Right lobe of liver (tissue), 6 donors: ENCODE measurements at regions not wholly inside any gene's neighbourhood (a gene's known extent, or its start where the extent isn't known, plus 50 kb on each side); places are given as distances from the start of the nearest gene placed in this dataset.

Experiments used
- ATAC-seq, 4 donors: fragments of 200-7000 bp; cut with Tn5 transposase; one replicate each; pipeline ENCODE4 v1.9.1; 2020; ENCODE audit warnings: mild to moderate bottlenecking in 4 of 4, moderate library complexity in 4 of 4
- DNase-seq, 3 donors: peaks; one replicate each; pipeline ENCODE4 v3.0.0-alpha.2; 2020
- H3K27ac ChIP-seq, 3 donors: fragments of 200-600 bp; one replicate each; pipeline ENCODE4 v1.8.0; 2022
- H3K27me3 ChIP-seq, 2 donors: fragments of 200-600 bp; one replicate each; pipeline ENCODE4 v1.8.0; 2022
- H3K36me3 ChIP-seq, 4 donors: fragments of 200-600 bp; sonication (generic) in 1 of 4; one replicate each; pipeline versions ENCODE4 v1.5.1 to v1.8.0; 2017 to 2022; ENCODE audit warnings: control low read depth in 1 of 4
- H3K4me1 ChIP-seq, 4 donors: fragments of 200-600 bp; sonication (generic) in 1 of 4; one replicate each; pipeline versions ENCODE4 v1.5.1 to v1.8.0; 2017 to 2022; ENCODE audit warnings: control low read depth in 1 of 4
- H3K4me3 ChIP-seq, 3 donors: fragments of 200-600 bp; one replicate each; pipeline ENCODE4 v1.8.0; 2022
- H3K9me3 ChIP-seq, 4 donors: fragments of 200-600 bp; sonication (generic) in 1 of 4; one replicate each; pipeline versions ENCODE4 v1.5.1 to v1.8.0; 2017 to 2022; ENCODE audit warnings: control low read depth in 1 of 4
- CTCF ChIP-seq, 4 donors: fragments of 200-600 bp in 3 of 4; fragments of 450-650 bp in 1 of 4; IDR thresholded peaks; one replicate each; pipeline versions ENCODE4 v1.5.1 to v1.8.0; 2016 to 2022; ENCODE audit warnings: antibody characterized with exemption in 4 of 4, mild to moderate bottlenecking in 2 of 4
- POLR2A ChIP-seq: fragments of 450-650 bp; IDR thresholded peaks from one replicate; pipeline ENCODE4 v1.6.1; 2017; ENCODE audit warnings: antibody characterized with exemption, mild to moderate bottlenecking
- WGBS: methylation state at CpG from one replicate; pipeline ENCODE4 v1.1.6; 2018; ENCODE audit warnings: low coverage, low lambda C conversion rate; ENCODE audit not compliant: insufficient coverage; ENCODE audit errors: missing lambda C conversion rate; 5-methylcytosine and 5-hydroxymethylcytosine counted together
- intact Hi-C, 2 donors: fragments of 100-400 bp; cut with DNase I; formaldehyde crosslinking; loops; one replicate each; pipeline versions ENCODE4 v1.11.2 to v1.14.1; 2022
- donor health status: DM: no; HTN: yes; CAD: no.
- donor health status: DM: no; HTN: no; CAD: no.
- donor health status: DM: no; HTN: no; CAD: no.
- donor health status: DM: no; HTN: yes; CAD: no.
- donor health status: DM: no; HTN: yes; CAD: no.

- intact Hi-C loops: loop anchor here in 1 of 2 donors (10.0 kb wide), 1 partner anchor 232 kb away; no protein-coding TSS in a partner anchor
- peak in 1 of 3 donors; percentile 37 for DNase-seq
Observed at GRCh38 chr16:66266436-66267291, 99.8 kb upstream of the CDH5 start.

GRCh38 chr16:66265556-66266141 lies 100.8 kb upstream of the CDH5 start:
- Histone ChIP-seq H3K27ac (no peak overlapping the region), H3K4me3 (no peak overlapping the region), H3K4me1 (peaks cover 0 to 2% (median 0%) of the 10 kb centered on the region in 4 donors), H3K27me3 (no peaks in the 10 kb centered on the region), H3K9me3 (no peaks in the 10 kb centered on the region), H3K36me3 (no peaks in the 10 kb centered on the region)
- TF ChIP-seq POLR2A (no peak), CTCF (IDR thresholded peaks at IDR 0.05) (no peak)
- intact Hi-C loops: loop anchor here in 1 of 2 donors (10.0 kb wide), 1 partner anchor 231 kb away; no protein-coding TSS in a partner anchor
- 80% methylated on average over 1 of the region's 13 CpGs for WGBS
- DNase-seq (peak in 1 of 3 donors; percentile 11), ATAC-seq (no peak)

More at GRCh38 chr16:66266436-66267291, 99.8 kb upstream of the CDH5 start:
- H3K4me1 ChIP-seq: peaks cover 0 to 4% (median 0%) of the 10 kb centered on the region in 4 donors
- no peaks in the 10 kb centered on the region for H3K9me3 ChIP-seq
- ATAC-seq: no peak
- 34% methylated on average over 9 of the region's 24 CpGs for WGBS
- TF ChIP-seq POLR2A (no peak), CTCF (IDR thresholded peaks at IDR 0.05) (no peak)
- H3K36me3 ChIP-seq: no peaks in the 10 kb centered on the region
- H3K27ac ChIP-seq: no peak overlapping the region
- H3K27me3 ChIP-seq: no peaks in the 10 kb centered on the region
- H3K4me3 ChIP-seq: no peak overlapping the region

- H3K27ac ChIP-seq: no peak overlapping the region
Observed at GRCh38 chr16:66265048-66265415, 101.5 kb upstream of the CDH5 start.

More at GRCh38 chr16:66265048-66265415, 101.5 kb upstream of the CDH5 start:
- TF ChIP-seq CTCF (IDR thresholded peaks at IDR 0.05): no peak
- no peak for TF ChIP-seq POLR2A
- no peaks in the 10 kb centered on the region for H3K9me3 ChIP-seq
- no peaks in the 10 kb centered on the region for H3K36me3 ChIP-seq
- WGBS: 77% methylated on average over 3 of the region's 3 CpGs
- H3K4me1 ChIP-seq: no peaks in the 10 kb centered on the region
- ATAC-seq (no peak), DNase-seq (peak in 1 of 3 donors; percentile 37)
- intact Hi-C loops: loop anchor here in 1 of 2 donors (10.0 kb wide), 1 partner anchor 230 kb away; no protein-coding TSS in a partner anchor
- no peaks in the 10 kb centered on the region for H3K27me3 ChIP-seq
- H3K4me3 ChIP-seq: no peak overlapping the region
